Mucosa of descending colon (tissue), 3 donors: ENCODE measurements at regions not wholly inside any gene's neighbourhood (a gene's known extent, or its start where the extent isn't known, plus 50 kb on each side); places are given as distances from the start of the nearest gene placed in this dataset.

Experiments
- ATAC-seq: fragments of 200-7000 bp; cut with Tn5 transposase; one replicate; pipeline ENCODE4 v1.9.1; 2020; ENCODE audit warnings: mild to moderate bottlenecking, moderate library complexity
- DNase-seq, 3 donors: peaks; one replicate each; pipeline ENCODE4 v3.0.0-alpha.2; 2020
- H3K36me3 ChIP-seq: fragments of 200-600 bp; one replicate; pipeline ENCODE4 v1.8.0; 2021; ENCODE audit warnings: low read depth, mild to moderate bottlenecking
- H3K4me1 ChIP-seq: fragments of 200-600 bp; one replicate; pipeline ENCODE4 v1.8.0; 2021; ENCODE audit warnings: low read depth, mild to moderate bottlenecking
- H3K4me3 ChIP-seq: fragments of 200-600 bp; one replicate; pipeline ENCODE4 v1.8.0; 2021; ENCODE audit warnings: mild to moderate bottlenecking
- H3K9me3 ChIP-seq: fragments of 200-600 bp; one replicate; pipeline ENCODE4 v1.8.0; 2021; ENCODE audit warnings: mild to moderate bottlenecking
- intact Hi-C, 2 donors: fragments of 100-400 bp; cut with DNase I in 1 of 2; cut with micrococcal nuclease in 1 of 2; formaldehyde crosslinking; loops; one replicate each; pipeline versions ENCODE4 v1.11.0 to v1.11.1; 2022; cut with DNase I, micrococcal nuclease
- TF ChIP-seq, protein P1 (sequence below): fragments of 200-600 bp; IDR thresholded peaks from one replicate; pipeline ENCODE4 v1.8.0; 2022; ENCODE audit warnings: antibody characterized with exemption, mild to moderate bottlenecking
- donor health status: DM: no; HTN: no; CAD: no; lungs with moderate emphysema.
- donor health status: DM: no; HTN: no; CAD: no.
- donor health status: DM: no; HTN: yes; CAD: no.

GRCh38 chr10:128730922-128731321 lies 604.7 kb upstream of the MKI67 start:
- no peaks in the 10 kb centered on the region for H3K4me1 ChIP-seq
- TF ChIP-seq, protein P1, sequence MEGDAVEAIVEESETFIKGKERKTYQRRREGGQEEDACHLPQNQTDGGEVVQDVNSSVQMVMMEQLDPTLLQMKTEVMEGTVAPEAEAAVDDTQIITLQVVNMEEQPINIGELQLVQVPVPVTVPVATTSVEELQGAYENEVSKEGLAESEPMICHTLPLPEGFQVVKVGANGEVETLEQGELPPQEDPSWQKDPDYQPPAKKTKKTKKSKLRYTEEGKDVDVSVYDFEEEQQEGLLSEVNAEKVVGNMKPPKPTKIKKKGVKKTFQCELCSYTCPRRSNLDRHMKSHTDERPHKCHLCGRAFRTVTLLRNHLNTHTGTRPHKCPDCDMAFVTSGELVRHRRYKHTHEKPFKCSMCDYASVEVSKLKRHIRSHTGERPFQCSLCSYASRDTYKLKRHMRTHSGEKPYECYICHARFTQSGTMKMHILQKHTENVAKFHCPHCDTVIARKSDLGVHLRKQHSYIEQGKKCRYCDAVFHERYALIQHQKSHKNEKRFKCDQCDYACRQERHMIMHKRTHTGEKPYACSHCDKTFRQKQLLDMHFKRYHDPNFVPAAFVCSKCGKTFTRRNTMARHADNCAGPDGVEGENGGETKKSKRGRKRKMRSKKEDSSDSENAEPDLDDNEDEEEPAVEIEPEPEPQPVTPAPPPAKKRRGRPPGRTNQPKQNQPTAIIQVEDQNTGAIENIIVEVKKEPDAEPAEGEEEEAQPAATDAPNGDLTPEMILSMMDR = no peak
- H3K9me3 ChIP-seq = no peaks in the 10 kb centered on the region
- DNase-seq = no peak
- H3K36me3 ChIP-seq = no peaks in the 10 kb centered on the region
- ATAC-seq = no peak
- intact Hi-C loops = no loop called here
- no peak overlapping the region for H3K4me3 ChIP-seq

- Histone ChIP-seq H3K4me3 (no peak overlapping the region), H3K9me3 (no peaks in the 10 kb centered on the region), H3K4me1 (no peaks in the 10 kb centered on the region), H3K36me3 (no peaks in the 10 kb centered on the region)
- TF ChIP-seq, protein P1 = no peak
- no peak for ATAC-seq
- intact Hi-C loops = no loop called here
- no peak for DNase-seq
Measured at GRCh38 chr10:128734161-128734560, 607.9 kb upstream of the MKI67 start.

DNA sequence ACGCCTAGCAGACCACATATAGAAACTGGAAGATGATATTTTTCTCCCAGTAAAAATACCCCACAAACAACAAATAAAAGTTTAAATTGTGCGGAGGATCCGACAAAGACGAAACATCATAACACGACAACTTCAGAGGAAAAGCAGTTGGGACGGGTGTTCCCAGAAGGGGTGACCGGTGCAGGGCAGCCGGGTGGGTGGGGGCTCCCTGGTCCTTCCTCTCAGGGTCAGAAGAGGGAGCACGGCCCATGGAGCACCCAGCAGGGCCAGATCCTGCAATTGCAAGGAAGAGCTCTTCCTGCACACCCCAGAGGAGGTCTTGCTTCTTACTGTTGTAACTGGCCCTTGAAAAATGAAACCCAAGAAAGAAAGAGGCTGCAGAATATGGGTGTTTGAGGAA lies 608.5 kb upstream of the MKI67 start:
- H3K4me1 ChIP-seq = no peaks in the 10 kb centered on the region
- H3K4me3 ChIP-seq = no peak overlapping the region
- no peaks in the 10 kb centered on the region for H3K9me3 ChIP-seq
- no peaks in the 10 kb centered on the region for H3K36me3 ChIP-seq
- no peak for ATAC-seq
- intact Hi-C loops = no loop called here
- no peak for DNase-seq
- TF ChIP-seq, protein P1 = no peak

DNA sequence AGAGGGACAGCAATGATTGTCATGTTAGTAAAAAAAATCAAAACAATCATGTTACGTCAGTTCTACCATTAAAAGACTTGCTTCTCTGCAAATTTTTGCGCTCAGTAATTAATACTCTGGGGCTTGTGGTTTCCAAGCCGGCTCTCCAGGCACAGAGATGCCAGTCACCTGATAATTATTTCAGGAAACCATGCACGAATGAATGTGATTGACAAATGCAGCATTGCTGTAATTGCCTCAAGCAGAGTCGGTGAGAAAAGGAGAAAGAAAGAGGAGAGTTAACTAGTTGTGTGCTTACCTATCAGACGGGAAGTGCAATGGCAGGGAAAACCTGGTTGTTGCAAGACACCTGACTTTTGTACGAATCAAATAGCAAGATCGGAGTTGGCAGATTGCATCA lies 609.8 kb upstream of the MKI67 start:
- intact Hi-C loops = no loop called here
- no peak for ATAC-seq
- H3K9me3 ChIP-seq = no peaks in the 10 kb centered on the region
- H3K4me1 ChIP-seq = no peaks in the 10 kb centered on the region
- H3K4me3 ChIP-seq = no peak overlapping the region
- no peaks in the 10 kb centered on the region for H3K36me3 ChIP-seq
- TF ChIP-seq, protein P1 = no peak
- no peak for DNase-seq

- no peak for DNase-seq
- Histone ChIP-seq H3K4me1 (no peaks in the 10 kb centered on the region), H3K36me3 (no peaks in the 10 kb centered on the region), H3K4me3 (no peak overlapping the region), H3K9me3 (no peaks in the 10 kb centered on the region)
- TF ChIP-seq, protein P1 = no peak
- ATAC-seq = no peak
- intact Hi-C loops = no loop called here
Measured at GRCh38 chr10:128738386-128738915, 612.2 kb upstream of the MKI67 start.

DNA sequence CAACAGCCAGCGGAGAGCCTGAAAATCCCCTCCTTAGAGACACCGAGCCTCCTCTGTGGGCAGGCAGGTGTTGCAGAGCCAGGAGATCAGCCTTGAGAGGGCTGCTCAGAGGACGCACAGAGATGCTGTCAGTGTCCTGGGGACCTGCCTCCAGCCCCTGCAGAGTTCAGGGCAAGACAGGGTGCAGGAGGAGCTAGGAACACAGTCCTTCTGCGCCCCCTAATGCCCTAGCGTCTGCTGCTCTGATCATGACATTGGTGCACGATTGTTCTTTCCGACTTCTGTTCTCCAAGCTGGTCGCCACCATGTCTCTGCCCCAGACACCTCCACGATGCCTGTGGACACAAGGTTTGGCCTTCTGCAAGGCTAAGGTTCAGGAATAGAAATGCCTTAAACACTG lies 613.7 kb upstream of the MKI67 start:
- no peaks in the 10 kb centered on the region for H3K36me3 ChIP-seq
- ATAC-seq (peak; percentile 41), DNase-seq (peak in 2 of 3 donors; percentile 25 to 31)
- H3K4me3 ChIP-seq = no peak overlapping the region
- no peaks in the 10 kb centered on the region for H3K9me3 ChIP-seq
- TF ChIP-seq, protein P1 = no peak
- intact Hi-C loops = no loop called here
- H3K4me1 ChIP-seq = no peaks in the 10 kb centered on the region
